IMR-90 (cell line): ENCODE measurements at regions not wholly inside any gene's neighbourhood (a gene's known extent, or its start where the extent isn't known, plus 50 kb on each side); places are given as distances from the start of the nearest gene placed in this dataset.

Source experiments
- ATAC-seq: fragments of 200-7000 bp; cut with Tn5 transposase; 2 replicates; pipeline ENCODE4 v1.9.1; 2020; ENCODE audit warnings: low read depth, mild to moderate bottlenecking, moderate library complexity
- BruUV-seq: library from RNA; stranded (reverse); fragments of 400-500 nt; replicated peaks from 2 replicates; lab custom pipeline; 2021; lab: Mats Ljungman, UMichigan
- CTCF ChIA-PET: fragments of 300-600 bp; formaldehyde crosslinking; extraction: SDS; loops from one replicate; lab custom pipeline; 2021; ENCODE audit warnings: antibody characterized with exemption; lab: Yijun Ruan, JAX
- POLR2A ChIA-PET: fragments of 300-600 bp; sonication (Branson Sonifier 250); formaldehyde crosslinking; loops from one replicate; lab custom pipeline; 2022; ENCODE audit warnings: antibody characterized with exemption; ENCODE audit not compliant: unreplicated experiment; lab: Charles Lee
- DNase-seq: peaks from one replicate; pipeline ENCODE4 v3.0.0; 2013
- H2AFZ ChIP-seq: replicated peaks from 2 replicates; pipeline ENCODE3; 2013; ENCODE audit warnings: low read length, mild to moderate bottlenecking; ENCODE audit not compliant: poor library complexity
- H2AK5ac ChIP-seq: 2 replicates; pipeline ENCODE4 v1.6.1; 2013; ENCODE audit warnings: low read depth, low read length, inconsistent platforms
- H2AK9ac ChIP-seq: replicated peaks from 2 replicates; pipeline ENCODE3; 2013; ENCODE audit warnings: mild to moderate bottlenecking, low read depth, low read length, moderate library complexity; ENCODE audit not compliant: poor library complexity
- H2BK120ac ChIP-seq: 2 replicates; pipeline ENCODE4 v1.6.1; 2013; ENCODE audit warnings: low read depth, low read length, inconsistent platforms
- H2BK15ac ChIP-seq: 3 replicates; pipeline ENCODE4 v1.6.1; 2013; ENCODE audit warnings: low read depth, low read length, inconsistent platforms
- H2BK20ac ChIP-seq: 2 replicates; pipeline ENCODE4 v1.6.1; 2013; ENCODE audit warnings: low read depth, mild to moderate bottlenecking, inconsistent platforms, low read length, moderate library complexity
- H2BK5ac ChIP-seq: 2 replicates; pipeline ENCODE4 v1.6.1; 2013; ENCODE audit warnings: mild to moderate bottlenecking, low read depth, low read length, inconsistent platforms; ENCODE audit not compliant: poor library complexity, severe bottlenecking
- H3K14ac ChIP-seq: replicated peaks from 2 replicates; pipeline ENCODE4 v1.6.1; 2013; ENCODE audit warnings: low read depth, low read length, inconsistent platforms
- H3K18ac ChIP-seq: 2 replicates; pipeline ENCODE4 v1.6.1; 2013; ENCODE audit warnings: low read depth, low read length, control low read depth
- H3K23ac ChIP-seq: 2 replicates; pipeline ENCODE4 v1.6.1; 2013; ENCODE audit warnings: low read depth, low read length, inconsistent platforms
- H3K27ac ChIP-seq: 2 replicates; pipeline ENCODE4 v1.5.1; 2013; ENCODE audit warnings: mild to moderate bottlenecking, control low read depth, low read length; ENCODE audit not compliant: insufficient read depth
- H3K27me3 ChIP-seq: 2 replicates; pipeline ENCODE4 v1.6.1; 2013; ENCODE audit warnings: low read length; ENCODE audit not compliant: control insufficient read depth, insufficient read depth
- H3K36me3 ChIP-seq: 2 replicates; pipeline ENCODE4 v1.6.1; 2013; ENCODE audit warnings: low read length, mixed read lengths; ENCODE audit not compliant: control insufficient read depth, insufficient read depth
- H3K4ac ChIP-seq: 2 replicates; pipeline ENCODE4 v1.6.1; 2013; ENCODE audit warnings: low read depth, low read length, inconsistent platforms
- H3K4me1 ChIP-seq: 2 replicates; pipeline ENCODE4 v1.6.1; 2013; ENCODE audit warnings: low read length, mixed read lengths; ENCODE audit not compliant: control insufficient read depth, insufficient read depth
- H3K4me2 ChIP-seq: 2 replicates; pipeline ENCODE4 v1.6.1; 2013; ENCODE audit warnings: low read depth, mild to moderate bottlenecking, control low read depth, low read length, moderate library complexity
- H3K4me3 ChIP-seq: 2 replicates; pipeline ENCODE4 v1.5.1; 2013; ENCODE audit warnings: low read depth, mild to moderate bottlenecking, control low read depth, low read length, moderate library complexity; ENCODE audit not compliant: insufficient read depth
- H3K56ac ChIP-seq: 2 replicates; pipeline ENCODE4 v1.6.1; 2013; ENCODE audit warnings: low read length, inconsistent platforms; ENCODE audit not compliant: insufficient read depth; ENCODE audit errors: extremely low read depth
- H3K79me1 ChIP-seq, 2 experiments: 2 replicates each; pipeline ENCODE4 v1.6.1; 2013; ENCODE audit warnings: low read length in 2 of 2, inconsistent platforms in 1 of 2, low read depth in 1 of 2
- H3K9ac ChIP-seq: 2 replicates; pipeline ENCODE4 v1.6.1; 2013; ENCODE audit warnings: low read depth, low read length, control low read depth
- H3K9me1 ChIP-seq: 2 replicates; pipeline ENCODE4 v1.6.1; 2013; ENCODE audit warnings: low read length, inconsistent platforms; ENCODE audit not compliant: insufficient read depth
- H3K9me3 ChIP-seq: 2 replicates; pipeline ENCODE4 v1.6.1; 2013; ENCODE audit warnings: low read length; ENCODE audit not compliant: control insufficient read depth, insufficient read depth
- H4K20me1 ChIP-seq: 2 replicates; pipeline ENCODE4 v1.6.1; 2013; ENCODE audit warnings: low read length, inconsistent platforms; ENCODE audit not compliant: insufficient read depth
- H4K5ac ChIP-seq: 2 replicates; pipeline ENCODE4 v1.6.1; 2013; ENCODE audit warnings: mild to moderate bottlenecking, low read depth, low read length, control low read depth
- H4K8ac ChIP-seq, 2 experiments: 2 replicates each; pipeline ENCODE4 v1.6.1; 2013; ENCODE audit warnings: low read depth in 2 of 2, low read length in 2 of 2, control low read depth in 1 of 2, inconsistent platforms in 1 of 2
- H4K91ac ChIP-seq: 2 replicates; pipeline ENCODE4 v1.6.1; 2013; ENCODE audit warnings: low read depth, low read length, inconsistent platforms; ENCODE audit not compliant: insufficient read depth
- BHLHE40 ChIP-seq: fragments of 150-350 bp; IDR thresholded peaks from 2 replicates; pipeline ENCODE4 v1.6.1; 2016; ENCODE audit warnings: mild to moderate bottlenecking, low read depth, low read length
- CEBPB ChIP-seq: IDR thresholded peaks from 2 replicates; pipeline ENCODE4 v1.6.1; 2012; ENCODE audit warnings: low read depth, low read length, improper control_type of control experiment
- CHD1 ChIP-seq: IDR thresholded peaks from 2 replicates; pipeline ENCODE4 v1.6.1; 2012; ENCODE audit warnings: low read depth, low read length, improper control_type of control experiment
- CTCF ChIP-seq: conservative IDR thresholded peaks from 2 replicates; pipeline ENCODE4 v1.5.1; 2012; ENCODE audit warnings: mild to moderate bottlenecking, low read depth, low read length, improper control_type of control experiment
- ELK1 ChIP-seq: fragments of 150-350 bp; IDR thresholded peaks from 2 replicates; pipeline ENCODE4 v1.6.1; 2016; ENCODE audit warnings: low read depth, mild to moderate bottlenecking, low read length, moderate library complexity, borderline replicate concordance
- FOS ChIP-seq: fragments of 150-350 bp; IDR thresholded peaks from 2 replicates; pipeline ENCODE4 v1.6.1; 2016; ENCODE audit warnings: low read depth, low read length
- MAFK ChIP-seq: IDR thresholded peaks from 2 replicates; pipeline ENCODE4 v1.6.1; 2012; ENCODE audit warnings: low read depth, low read length, improper control_type of control experiment
- MAZ ChIP-seq: IDR thresholded peaks from 2 replicates; pipeline ENCODE4 v1.6.1; 2012; ENCODE audit warnings: low read depth, mild to moderate bottlenecking, low read length, improper control_type of control experiment, moderate library complexity, borderline replicate concordance
- MXI1 ChIP-seq: IDR thresholded peaks from 2 replicates; pipeline ENCODE4 v1.6.1; 2012; ENCODE audit warnings: low read depth, mild to moderate bottlenecking, low read length, moderate library complexity, borderline replicate concordance
- NFE2L2 ChIP-seq: fragments of 150-350 bp; IDR thresholded peaks from 2 replicates; pipeline ENCODE4 v1.6.1; 2016; ENCODE audit warnings: low read depth, mild to moderate bottlenecking, low read length
- POLR2A ChIP-seq: IDR thresholded peaks from 2 replicates; pipeline ENCODE4 v1.6.1; 2012; ENCODE audit warnings: mild to moderate bottlenecking, low read depth, low read length
- RAD21 ChIP-seq: IDR thresholded peaks from 2 replicates; pipeline ENCODE4 v1.6.1; 2012; ENCODE audit warnings: low read length, improper control_type of control experiment
- RCOR1 ChIP-seq: IDR thresholded peaks from 2 replicates; pipeline ENCODE4 v1.6.1; 2012; ENCODE audit warnings: mild to moderate bottlenecking, low read length, improper control_type of control experiment; ENCODE audit not compliant: insufficient replicate concordance
- RFX5 ChIP-seq: IDR thresholded peaks from 2 replicates; pipeline ENCODE4 v1.8.0; 2012; ENCODE audit warnings: low read depth, mild to moderate bottlenecking, low read length, moderate library complexity
- SMC3 ChIP-seq: fragments of 150-350 bp; IDR thresholded peaks from 2 replicates; pipeline ENCODE4 v1.6.1; 2016; ENCODE audit warnings: low read depth, mild to moderate bottlenecking, antibody characterized with exemption, low read length, moderate library complexity
- USF2 ChIP-seq: fragments of 150-350 bp; IDR thresholded peaks from 2 replicates; pipeline ENCODE4 v1.6.1; 2017; ENCODE audit warnings: mild to moderate bottlenecking, antibody characterized with exemption, low read length, low read depth
- WGBS, 2 experiments: methylation state at CpG; one replicate each; pipeline versions ENCODE4 v1.1.5 to v1.1.7; 2013; ENCODE audit warnings: missing lambda C conversion rate in 2 of 2; ENCODE audit not compliant: insufficient read length in 1 of 2; ENCODE audit errors: extremely low coverage in 2 of 2; 5-methylcytosine and 5-hydroxymethylcytosine counted together
- dilution Hi-C: fragments of 300-500 bp; cut with HindIII; formaldehyde crosslinking; loops from one replicate; pipeline ENCODE4 v1.14.3; 2018; ENCODE audit warnings: low sequenced_read_pairs; ENCODE audit not compliant: unreplicated experiment
- in situ Hi-C: fragments of 300-500 bp; cut with MboI; formaldehyde crosslinking; loops from 3 replicates; pipeline ENCODE4 v1.14.3; 2019; ENCODE audit warnings: low sequenced_read_pairs, inconsistent platforms, mixed read lengths
- intact Hi-C: fragments of 100-400 bp; cut with micrococcal nuclease; formaldehyde crosslinking; loops from 2 replicates; pipeline ENCODE4 v1.10.0; 2022

- H3K4me3 ChIP-seq, result no peak overlapping the region
- dilution Hi-C loops, result no loop called here
- in situ Hi-C loops, result no loop called here
- no peak overlapping the region for H4K91ac ChIP-seq
- H3K27me3 ChIP-seq, result no peaks in the 10 kb centered on the region
- H2AK9ac ChIP-seq, result no peak overlapping the region
- H3K27ac ChIP-seq, result no peak overlapping the region
- H3K9ac ChIP-seq, result no peak overlapping the region
- H3K36me3 ChIP-seq, result no peaks in the 10 kb centered on the region
- no peak for DNase-seq
- H2BK5ac ChIP-seq, result no peak overlapping the region
- H2AFZ ChIP-seq, result no peak overlapping the region
- H4K5ac ChIP-seq, result no peak overlapping the region
- TF ChIP-seq CTCF (no peak), MXI1 (no peak), POLR2A (no peak), BHLHE40 (no peak), FOS (no peak), SMC3 (no peak), RAD21 (no peak), RCOR1 (no peak), NFE2L2 (no peak), ELK1 (no peak), MAZ (no peak), USF2 (no peak), MAFK (no peak), CEBPB (no peak), CHD1 (no peak), RFX5 (no peak)
- H3K79me1 ChIP-seq, result no peaks in the 10 kb centered on the region
- H3K4ac ChIP-seq, result no peak overlapping the region
- H2BK20ac ChIP-seq, result no peak overlapping the region
- intact Hi-C loops, result no loop called here
- no peak overlapping the region for H3K4me2 ChIP-seq
- H2AK5ac ChIP-seq, result no peak overlapping the region
- ChIA-PET CTCF (no interaction called here), POLR2A (no interaction called here)
- WGBS, 2 experiments, result no CpG with 5 or more reads among the region's 1 CpG
- H3K56ac ChIP-seq, result no peak overlapping the region
- ATAC-seq, result no peak
- no peaks in the 10 kb centered on the region for H3K4me1 ChIP-seq
- no peak overlapping the region for H4K8ac ChIP-seq
- H3K23ac ChIP-seq, result no peak overlapping the region
- H3K9me3 ChIP-seq, result peaks cover 5% of the 10 kb centered on the region; the same call in 1 of the 2 replicates
- no peak overlapping the region for H3K14ac ChIP-seq
- H2BK120ac ChIP-seq, result no peak overlapping the region
- BruUV-seq, result no TSS peak
- H3K9me1 ChIP-seq, result no peaks in the 10 kb centered on the region
- H4K20me1 ChIP-seq, result no peaks in the 10 kb centered on the region
- no peak overlapping the region for H2BK15ac ChIP-seq
- H3K18ac ChIP-seq, result no peak overlapping the region
These were observed 114.1 kb downstream of the ZNF648 start for GRCh38 chr1:181947441-181947840.
